HCT116 (cell line): ENCODE measurements at regions not wholly inside any gene's neighbourhood (a gene's known extent, or its start where the extent isn't known, plus 50 kb on each side); places are given as distances from the start of the nearest gene placed in this dataset.

Experiments used
- ATAC-seq: fragments of 200-7000 bp; cut with Tn5 transposase; 2 replicates; pipeline ENCODE4 v1.9.1; 2020; ENCODE audit warnings: mild to moderate bottlenecking, moderate library complexity
- BruUV-seq: library from RNA; stranded (reverse); fragments of 400-500 nt; replicated peaks from 2 replicates; lab custom pipeline; 2021; lab: Mats Ljungman, UMichigan
- CTCF ChIA-PET: fragments of 300-600 bp; sonication (Branson Sonifier 250); formaldehyde crosslinking; loops from one replicate; lab custom pipeline; 2021; ENCODE audit warnings: antibody characterized with exemption; lab: Charles Lee
- POLR2A ChIA-PET: fragments of 300-600, 350-600 bp; sonication (Branson Sonifier 250); formaldehyde crosslinking; loops from one replicate; lab custom pipeline; 2021; ENCODE audit warnings: antibody characterized with exemption; lab: Charles Lee
- RAD21 ChIA-PET, 2 experiments: fragments of 300-600 bp; sonication (Branson Sonifier 250); formaldehyde crosslinking; loops; one replicate each; lab custom pipeline; 2023; ENCODE audit warnings: low total read pairs in 2 of 2; ENCODE audit not compliant: uncharacterized antibody in 2 of 2, unreplicated experiment in 2 of 2, low non-redundant PET in 1 of 2; lab: Charles Lee
- DNase-seq: peaks from one replicate; pipeline ENCODE4 v3.0.0-alpha.2; 2010; ENCODE audit warnings: low read depth, low spot score
- H2AFZ ChIP-seq: fragments of 200-600 bp; shearing (Covaris generic), sonication (generic); 2 replicates; pipeline ENCODE4 v1.6.1; 2017; ENCODE audit warnings: low read depth, mixed run types, mixed read lengths, antibody characterized with exemption, low read length; ENCODE audit not compliant: poor library complexity, severe bottlenecking
- H3K27ac ChIP-seq: 2 replicates; pipeline ENCODE4 v1.5.1; 2012; ENCODE audit warnings: low read depth, low read length
- H3K27me3 ChIP-seq: fragments of 200-600 bp; sonication (generic); 2 replicates; pipeline ENCODE4 v1.6.1; 2016; ENCODE audit warnings: mixed run types, low read length, mixed read lengths; ENCODE audit not compliant: insufficient read depth
- H3K36me3 ChIP-seq, 2 experiments: fragments of 200-500 bp in 1 of 2; fragments of 200-600 bp in 1 of 2; sonication (Bioruptor generic) in 1 of 2; sonication (generic) in 1 of 2; 2 replicates each; pipeline versions ENCODE4 v1.5.1 to v1.6.1; 2014 to 2016; ENCODE audit warnings: low read length in 2 of 2, inconsistent platforms in 1 of 2, mixed read lengths in 1 of 2, mixed run types in 1 of 2; ENCODE audit not compliant: insufficient read depth in 2 of 2, control insufficient read depth in 1 of 2
- H3K4me1 ChIP-seq, 2 experiments: fragments of 200-600 bp in 1 of 2; sonication (generic) in 1 of 2; 2 replicates each; pipeline versions ENCODE4 v1.5.1 to v1.6.1; 2012 to 2017; ENCODE audit warnings: low read length in 2 of 2, inconsistent platforms in 1 of 2, mild to moderate bottlenecking in 1 of 2, mixed read lengths in 1 of 2, mixed run types in 1 of 2, moderate library complexity in 1 of 2; ENCODE audit not compliant: insufficient read depth in 2 of 2, control insufficient read depth in 1 of 2
- H3K4me2 ChIP-seq: fragments of 200-600 bp; sonication (generic); 2 replicates; pipeline ENCODE4 v1.6.1; 2017; ENCODE audit warnings: mixed run types, low read length, mixed read lengths
- H3K4me3 ChIP-seq, 2 experiments: fragments of 200-600 bp in 1 of 2; sonication (generic) in 1 of 2; replicated peaks in 1 of 2; 2 replicates each; pipeline ENCODE4 v1.5.1; 2011 to 2016; ENCODE audit warnings: low read length in 2 of 2, control low read depth in 1 of 2, low read depth in 1 of 2, mild to moderate bottlenecking in 1 of 2, mixed read lengths in 1 of 2, mixed run types in 1 of 2
- H3K79me2 ChIP-seq: fragments of 200-600 bp; sonication (generic); 2 replicates; pipeline ENCODE4 v1.6.1; 2017; ENCODE audit warnings: mild to moderate bottlenecking, mixed run types, low read length, moderate library complexity, mixed read lengths; ENCODE audit not compliant: insufficient read depth
- H3K9ac ChIP-seq: fragments of 200-600 bp; sonication (generic); 2 replicates; pipeline ENCODE4 v1.6.1; 2016; ENCODE audit warnings: low read length, mixed read lengths
- H3K9me2 ChIP-seq: fragments of 200-600 bp; sonication (generic), shearing (Covaris generic); 2 replicates; pipeline ENCODE4 v1.6.1; 2017; ENCODE audit warnings: mixed run types, mild to moderate bottlenecking, moderate library complexity; ENCODE audit not compliant: insufficient read depth
- H3K9me3 ChIP-seq, 2 experiments: fragments of 200-500 bp in 1 of 2; fragments of 200-600 bp in 1 of 2; sonication (Bioruptor generic) in 1 of 2; sonication (generic) in 1 of 2; 2 replicates each; pipeline ENCODE4 v1.6.1; 2014 to 2017; ENCODE audit warnings: low read length in 2 of 2, mixed read lengths in 2 of 2, inconsistent platforms in 1 of 2, low read depth in 1 of 2, mild to moderate bottlenecking in 1 of 2, mixed run types in 1 of 2, moderate library complexity in 1 of 2; ENCODE audit not compliant: control insufficient read depth in 1 of 2, insufficient read depth in 1 of 2
- H4K20me1 ChIP-seq: fragments of 200-600 bp; sonication (generic), shearing (Covaris generic); 2 replicates; pipeline ENCODE4 v1.6.1; 2017; ENCODE audit warnings: mixed run types, mild to moderate bottlenecking, moderate library complexity; ENCODE audit not compliant: insufficient read depth
- CBX3 ChIP-seq: IDR thresholded peaks from 2 replicates; pipeline ENCODE4 v1.6.1; 2012; ENCODE audit warnings: low read depth
- CTCF ChIP-seq, 3 experiments: fragments of 200-600 bp in 1 of 3; sonication (generic) in 1 of 3; IDR thresholded peaks in 2 of 3; conservative IDR thresholded peaks in 1 of 3; 2 replicates each; pipeline ENCODE4 v1.5.1; 2012 to 2017; ENCODE audit warnings: low read depth in 2 of 3, low read length in 2 of 3, antibody characterized with exemption in 1 of 3, borderline replicate concordance in 1 of 3, control low read depth in 1 of 3, mild to moderate bottlenecking in 1 of 3, mixed read lengths in 1 of 3, mixed run types in 1 of 3, moderate library complexity in 1 of 3; ENCODE audit not compliant: insufficient read depth in 1 of 3
- FOSL1 ChIP-seq: IDR thresholded peaks from 2 replicates; pipeline ENCODE4 v1.6.1; 2012; ENCODE audit warnings: low read depth
- POLR2AphosphoS5 ChIP-seq: IDR thresholded peaks from 2 replicates; pipeline ENCODE4 v1.6.1; 2011; ENCODE audit warnings: mild to moderate bottlenecking, low read depth, low read length, moderate library complexity
- RAD21 ChIP-seq: IDR thresholded peaks from 2 replicates; pipeline ENCODE4 v1.6.1; 2012; ENCODE audit warnings: low read depth, mild to moderate bottlenecking
- ZBTB33 ChIP-seq: IDR thresholded peaks from 2 replicates; pipeline ENCODE4 v1.6.1; 2011; ENCODE audit warnings: mild to moderate bottlenecking, low read length, moderate library complexity; ENCODE audit not compliant: insufficient replicate concordance; ENCODE audit errors: extremely low read depth
- ZFX ChIP-seq: fragments of 450-650 bp; IDR thresholded peaks from 2 replicates; pipeline ENCODE4 v1.6.1; 2017
- ZNF274 ChIP-seq: fragments of 200-500 bp; sonication (Bioruptor generic); IDR thresholded peaks from 2 replicates; pipeline ENCODE4 v1.6.1; 2014; ENCODE audit warnings: mild to moderate bottlenecking, low read depth, low read length, inconsistent platforms
- intact Hi-C: fragments of 100-400 bp; cut with micrococcal nuclease; formaldehyde crosslinking; loops from 2 replicates; pipeline ENCODE4 v1.10.0; 2022

- TF ChIP-seq FOSL1 = no peak
- no peak for TF ChIP-seq ZFX
- no peak for TF ChIP-seq CBX3
- TF ChIP-seq CTCF (IDR thresholded peaks at IDR 0.05 in 2 of 3, conservative IDR thresholded peaks at IDR 0.05 in 1 of 3; ENCODE audit: borderline replicate concordance in 1 of 3, insufficient read depth in 1 of 3, low read depth in 2 of 3, low read length in 2 of 3) = no peak
- TF ChIP-seq RAD21 = no peak
- TF ChIP-seq ZBTB33 = no peak
Observed at GRCh38 chr1:244226435-244226834, 175.4 kb downstream of the ZBTB18 start (continued).

GRCh38 chr1:244230470-244230869 is 179.4 kb downstream of the ZBTB18 start:
- Histone ChIP-seq H4K20me1 (no peaks in the 10 kb centered on the region), H3K4me1 (peaks cover 0 to 4% of the 10 kb centered on the region in 2 experiments; a peak in 1 of 4 replicates), H3K9me3 (no peaks in the 10 kb centered on the region), H3K4me3 (no peak overlapping the region), H2AFZ (no peak overlapping the region), H3K9ac (no peak overlapping the region), H3K9me2 (no peaks in the 10 kb centered on the region), H3K79me2 (no peaks in the 10 kb centered on the region), H3K4me2 (no peak overlapping the region), H3K36me3 (no peaks in the 10 kb centered on the region), H3K27me3 (0 out of 2 replicates have a peak, but pooled peaks cover 3% of the 10 kb centered on the region), H3K27ac (no peak overlapping the region)
- intact Hi-C loops = no loop called here
- no TSS peak for BruUV-seq
- ChIA-PET RAD21 (no interaction called here), POLR2A (no interaction called here), CTCF (no interaction called here)
- TF ChIP-seq ZNF274 (no peak), POLR2AphosphoS5 (no peak), ZBTB33 (no peak), CBX3 (no peak)
- DNase-seq (no peak), ATAC-seq (no peak)
